Ureter (tissue), 1 donor: ENCODE measurements at regions not wholly inside any gene's neighbourhood (a gene's known extent, or its start where the extent isn't known, plus 50 kb on each side); places are given as distances from the start of the nearest gene placed in this dataset.
"Not testable (repeated sequence)": the region's sequence is repeated elsewhere in the genome, so short reads cannot be mapped to it uniquely, and the experiment has no call there.

Experiments
- DNase-seq: peaks from one replicate; pipeline ENCODE4 v3.0.0-alpha.2; 2020; ENCODE audit warnings: low spot score
- donor health status: DM: yes; HTN: yes; CAD: no.

DNA sequence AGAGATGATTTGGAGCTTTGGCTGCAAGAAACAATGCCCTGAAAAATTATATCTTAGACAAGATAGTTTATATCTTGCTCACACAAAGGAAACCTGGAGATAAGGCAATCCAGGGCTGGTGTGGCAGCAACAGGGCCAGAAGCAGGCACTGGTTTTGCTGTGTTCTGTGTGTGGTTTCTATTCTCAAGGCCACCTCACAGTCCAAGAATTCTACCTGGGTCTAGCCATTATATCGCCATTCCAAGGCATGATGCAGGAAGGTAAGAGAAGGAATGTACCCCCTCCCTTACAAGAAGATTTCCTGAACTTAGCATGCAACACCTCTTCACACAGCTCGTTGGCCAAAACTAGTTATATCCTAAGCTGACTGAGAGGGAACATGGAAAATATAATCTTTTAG, 74.5 kb upstream of the MEGF10 start:
- DNase-seq = no peak

DNA sequence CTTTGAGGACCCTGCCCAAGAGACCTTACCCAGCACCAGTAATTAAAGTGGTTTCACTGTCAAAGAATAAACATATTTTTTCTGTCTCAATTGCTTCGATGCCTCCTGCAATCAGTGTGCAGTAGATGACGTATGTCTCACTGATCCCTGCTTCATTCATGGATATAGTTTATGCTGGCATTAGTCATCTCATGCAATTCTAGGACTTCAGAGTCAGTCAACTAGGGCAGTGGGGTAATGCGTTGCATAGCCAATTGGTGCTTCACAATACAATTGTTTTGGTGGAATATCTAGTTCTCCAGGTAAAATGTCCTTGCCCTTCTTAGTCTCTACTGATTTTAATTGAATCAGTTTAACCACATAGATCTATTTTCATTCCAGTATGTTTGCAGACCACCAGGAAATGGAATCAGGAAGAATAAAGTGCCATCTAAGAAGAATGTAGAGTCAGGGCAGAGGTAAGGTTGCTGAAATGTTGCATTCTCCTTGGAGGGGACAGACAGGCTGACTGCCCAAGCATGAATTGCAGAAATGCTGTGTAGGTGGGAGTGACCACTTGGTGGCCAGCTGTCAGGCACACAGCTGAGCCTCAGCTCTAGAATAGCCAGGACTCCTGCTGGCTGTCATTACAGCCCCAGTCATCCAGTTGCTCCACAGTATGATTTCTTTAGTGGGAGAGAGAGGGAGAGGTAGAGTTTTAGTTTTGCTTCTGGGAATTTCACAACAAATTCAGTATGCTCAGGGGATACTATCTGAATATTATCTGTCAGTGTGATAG, 73.5 kb upstream of the MEGF10 start:
- DNase-seq = no peak

DNA sequence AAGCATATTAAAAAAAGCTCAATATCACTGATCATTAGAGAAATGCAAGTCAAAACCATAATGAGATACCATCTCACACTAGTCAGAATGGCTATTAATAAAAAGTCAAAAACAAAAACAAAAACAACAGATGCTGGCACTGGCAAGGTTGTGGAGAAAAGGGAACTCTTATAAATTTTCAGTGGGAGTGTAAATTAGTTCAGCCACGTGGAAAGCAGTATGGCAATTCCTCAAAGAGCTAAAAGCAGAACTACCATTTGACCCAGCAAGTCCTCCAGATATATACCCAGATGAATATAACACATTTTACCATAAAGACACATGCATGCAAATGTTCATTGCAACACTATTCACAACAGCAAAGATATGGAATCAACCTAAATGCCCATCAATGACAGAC, 68.7 kb upstream of the MEGF10 start:
- not testable (repeated sequence) for DNase-seq

DNA sequence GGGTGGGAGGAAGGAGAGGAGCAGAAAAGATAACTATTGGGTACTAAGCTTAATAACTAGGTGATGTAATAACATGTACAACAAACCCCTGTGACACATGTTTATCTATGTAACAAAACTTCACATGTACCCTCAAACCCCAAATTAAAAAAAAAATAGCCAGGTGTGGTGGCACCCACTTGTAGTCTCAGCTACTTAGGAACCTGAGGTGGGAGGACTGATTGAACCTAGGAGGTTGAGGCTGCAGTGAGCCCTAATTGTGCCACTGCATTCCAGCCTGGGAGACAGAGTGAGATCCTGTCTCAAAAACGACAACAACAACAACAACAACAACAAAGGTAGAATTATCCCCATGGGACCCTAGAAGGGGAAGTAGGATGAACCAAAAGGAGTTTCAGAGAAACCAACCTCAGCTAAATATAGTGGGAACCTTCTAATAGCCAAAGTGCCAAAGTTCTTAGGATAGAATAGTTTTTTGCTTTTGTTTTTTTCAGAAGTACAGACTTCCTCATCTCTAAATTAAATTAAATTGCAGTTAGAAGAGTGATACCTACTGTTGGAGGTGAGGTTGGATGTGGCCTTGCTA, 67.9 kb upstream of the MEGF10 start:
- not testable (repeated sequence) for DNase-seq

DNA sequence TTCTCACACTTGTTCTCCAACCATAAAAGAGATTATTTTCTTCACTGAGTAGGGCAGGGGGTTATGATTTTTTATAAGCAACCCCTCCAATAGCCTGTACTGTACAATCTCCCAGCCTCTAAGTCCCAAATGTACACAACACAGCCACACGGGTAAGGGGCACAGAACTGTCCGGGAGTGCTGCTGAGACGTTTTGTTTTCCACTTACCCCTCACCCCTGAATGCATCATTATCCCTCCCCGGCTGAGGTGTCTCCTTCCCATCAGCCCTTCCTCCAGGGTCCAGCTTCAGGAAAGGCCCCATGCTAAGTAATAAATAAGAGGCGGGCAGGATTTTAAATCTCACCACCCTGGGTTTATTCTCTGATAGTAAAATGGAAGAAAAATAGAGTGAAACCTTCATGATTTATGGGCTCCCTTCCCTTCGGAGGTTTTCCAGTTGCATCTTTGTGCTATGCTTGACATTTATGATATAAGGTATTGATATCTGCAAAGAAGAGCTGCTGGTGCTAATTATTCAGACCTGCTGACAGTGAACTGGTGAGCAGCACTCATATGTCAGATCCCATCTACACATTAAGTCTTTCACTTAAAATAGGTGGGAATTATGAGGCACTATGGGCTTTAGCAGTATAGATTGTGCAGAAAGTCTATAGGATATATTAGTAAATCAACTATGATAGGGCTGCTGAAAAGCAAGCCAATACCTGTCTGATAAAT, 67.2 kb upstream of the MEGF10 start:
- DNase-seq = no peak

DNA sequence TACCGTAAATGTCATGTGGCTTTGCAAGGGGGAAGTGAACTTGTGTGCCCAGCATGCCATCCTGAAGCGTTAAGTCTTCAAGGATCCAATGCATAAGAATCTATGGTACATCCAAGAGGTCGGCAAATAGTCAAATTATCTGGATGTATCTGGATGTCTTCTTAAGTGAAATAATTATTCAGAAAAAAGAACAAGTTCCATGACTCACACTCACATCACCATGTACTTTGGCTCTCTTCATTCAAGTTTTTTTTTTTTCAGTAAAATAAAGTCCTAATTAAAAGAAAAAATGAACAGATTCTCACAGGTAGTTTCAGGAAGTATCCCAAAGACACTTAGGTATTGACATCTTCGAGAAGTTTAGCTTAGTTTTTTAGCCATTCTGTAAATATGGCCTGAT, 62.7 kb upstream of the MEGF10 start:
- no peak for DNase-seq

DNA sequence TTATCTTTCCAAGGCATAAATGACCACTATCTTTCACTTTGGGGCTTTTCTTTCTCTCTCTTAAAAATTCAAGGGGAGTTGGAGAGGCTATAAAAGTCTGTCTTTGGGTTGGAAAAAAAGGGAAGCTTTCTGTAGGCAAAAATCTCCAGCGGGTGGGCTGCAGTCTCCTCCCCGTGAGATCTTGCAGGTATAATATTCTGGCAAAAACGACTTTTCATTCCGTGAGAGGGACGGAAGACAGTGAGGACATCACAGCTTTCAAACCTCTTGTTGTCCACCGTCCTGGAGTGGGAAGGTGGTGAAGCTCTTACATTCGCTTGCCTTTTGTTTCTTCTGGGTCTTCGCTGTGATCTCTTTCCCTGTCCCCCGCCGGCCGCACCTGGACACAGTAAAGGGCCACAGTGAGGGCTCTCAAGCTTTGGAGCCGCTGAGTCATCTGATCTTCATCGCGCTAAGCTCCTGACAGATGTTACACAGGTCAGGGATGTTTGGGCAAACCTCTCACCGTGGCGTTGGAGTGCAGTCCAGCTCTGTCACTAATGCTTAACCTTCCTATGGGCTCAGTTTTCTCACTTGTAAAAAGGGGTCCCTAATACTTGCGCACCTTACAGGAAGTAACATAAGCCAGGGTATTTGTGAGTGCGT, 61.9 kb upstream of the MEGF10 start:
- DNase-seq = no peak

DNA sequence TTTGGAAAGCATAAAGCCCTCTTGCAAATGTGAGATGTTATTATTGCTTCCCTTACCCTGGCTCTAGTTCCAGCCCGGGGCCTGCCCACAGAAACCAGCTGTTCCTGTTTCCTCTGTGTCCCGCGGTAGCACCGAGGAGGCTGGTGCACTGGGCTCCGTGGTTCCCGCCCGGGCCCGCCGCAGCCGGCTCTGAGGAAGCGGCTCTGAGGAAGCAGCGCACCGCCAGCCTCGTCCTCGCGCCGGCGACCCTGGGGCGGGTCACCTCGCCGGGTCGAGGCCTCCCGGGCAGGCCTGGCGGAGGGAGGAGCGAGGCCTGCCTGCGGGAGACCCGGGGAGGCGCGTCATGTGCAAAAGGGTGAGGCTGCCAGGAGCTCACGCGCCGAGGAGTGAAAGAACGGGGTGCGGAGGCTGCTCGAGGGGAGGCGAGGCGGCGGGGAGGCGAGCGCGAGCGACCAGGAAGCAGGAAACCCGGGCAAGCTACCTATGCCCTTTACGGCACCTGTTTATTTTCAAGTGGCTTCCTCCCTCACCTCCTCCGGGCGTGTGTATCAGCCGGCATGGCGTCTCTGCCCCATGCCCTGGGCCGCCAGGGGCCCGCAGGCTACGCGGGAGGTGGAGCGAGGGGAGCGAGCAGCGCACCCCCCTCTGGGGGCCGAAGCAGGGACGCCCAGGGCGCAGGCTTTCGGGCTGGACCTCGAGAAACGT, 61.3 kb upstream of the MEGF10 start:
- peak; percentile 69 for DNase-seq

DNA sequence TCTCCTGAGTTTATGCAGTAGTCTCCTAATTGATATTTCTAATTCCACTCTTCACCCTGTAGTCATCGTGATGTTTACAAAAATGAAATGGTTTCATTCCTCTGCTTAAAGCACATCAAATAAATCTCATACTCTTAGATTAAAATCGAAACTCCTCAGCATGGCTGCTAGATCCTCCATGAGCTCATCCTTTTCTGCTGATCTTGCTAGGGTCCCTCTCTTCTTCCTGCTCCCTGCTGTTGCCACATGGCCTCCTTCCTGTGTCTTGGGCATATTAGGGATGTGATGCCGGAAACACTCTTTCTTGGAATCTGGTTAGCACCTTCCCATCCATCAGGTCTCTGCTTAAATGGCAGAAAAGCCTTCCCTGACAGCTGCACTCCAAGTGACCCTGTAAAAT, 59.5 kb upstream of the MEGF10 start:
- no peak for DNase-seq

DNA sequence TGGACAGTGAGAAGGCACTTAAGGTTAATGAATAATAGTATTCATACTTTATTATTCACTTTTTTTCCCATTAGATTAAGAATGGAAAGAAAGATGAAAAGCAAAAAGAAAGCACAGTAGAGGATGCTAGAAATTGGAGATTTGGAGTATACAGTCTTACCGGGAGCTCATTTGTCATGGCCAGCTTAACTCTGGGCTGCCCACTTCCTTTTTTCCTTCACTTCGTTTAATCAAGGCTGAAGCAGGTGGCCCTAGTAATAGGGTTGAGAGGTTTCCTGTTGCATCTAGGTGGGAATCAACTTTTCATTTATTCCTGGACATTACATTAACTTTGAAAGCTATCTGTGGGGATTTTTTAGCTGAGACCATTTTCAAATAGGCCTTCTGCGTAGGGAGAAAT, 57.0 kb upstream of the MEGF10 start:
- no peak for DNase-seq

DNA sequence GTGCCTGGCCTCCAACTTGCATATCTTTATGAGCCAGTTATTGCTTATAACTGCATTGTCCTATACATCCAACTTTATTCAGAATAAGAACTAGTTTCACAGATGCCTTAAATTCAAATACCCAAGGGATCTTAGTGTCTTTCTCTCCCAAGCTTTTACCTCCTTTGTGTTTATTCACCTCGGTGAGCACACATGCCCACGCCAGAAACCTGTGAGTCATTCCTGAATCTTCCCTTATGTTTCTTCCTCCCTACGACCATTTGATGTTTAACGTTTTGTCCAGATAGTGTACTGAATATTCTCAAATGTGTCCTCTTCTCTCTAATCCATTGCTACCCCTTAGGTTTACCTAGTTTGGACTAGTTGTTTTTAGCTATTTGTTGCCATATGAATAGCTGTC, 55.5 kb upstream of the MEGF10 start:
- no peak for DNase-seq

DNA sequence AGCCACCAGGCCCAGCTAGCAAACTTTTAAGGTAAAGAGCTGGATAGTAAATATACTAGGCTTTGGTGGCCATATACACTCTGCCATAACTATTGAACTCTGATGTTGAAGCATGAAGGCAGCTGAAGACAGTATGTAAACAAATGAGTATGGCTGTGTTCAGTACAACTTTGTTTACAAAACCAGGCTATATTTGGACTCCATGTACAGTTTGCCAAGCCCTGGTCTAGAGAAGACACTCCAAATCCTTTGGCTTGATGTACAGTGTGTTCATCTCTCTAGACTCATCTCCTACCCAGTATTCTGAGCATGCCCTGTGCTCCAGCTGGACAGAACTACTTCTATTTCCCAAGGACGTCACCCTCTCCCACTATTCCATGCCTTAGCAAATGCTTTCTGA, 54.3 kb upstream of the MEGF10 start:
- no peak for DNase-seq
